OCI-LY3 (cell line): ENCODE measurements at regions not wholly inside any gene's neighbourhood (a gene's known extent, or its start where the extent isn't known, plus 50 kb on each side); places are given as distances from the start of the nearest gene placed in this dataset.

ENCODE experiments used
- H2AFZ ChIP-seq: fragments of 200-600, 300-600 bp; shearing (Covaris generic); 2 replicates; pipeline ENCODE4 v1.6.0; 2014; ENCODE audit warnings: antibody characterized with exemption, low read depth, low read length
- H3K27ac ChIP-seq: fragments of 200-600, 300-600 bp; sonication (generic); 2 replicates; pipeline ENCODE4 v1.5.1; 2014; ENCODE audit warnings: mild to moderate bottlenecking, low read length, moderate library complexity, mixed read lengths
- H3K27me3 ChIP-seq: fragments of 200-600, 300-600 bp; sonication (generic); 2 replicates; pipeline ENCODE4 v1.6.1; 2014; ENCODE audit warnings: low read depth, low read length, mixed read lengths
- H3K36me3 ChIP-seq: fragments of 200-600, 300-600 bp; sonication (generic); replicated peaks from 2 replicates; pipeline ENCODE3; 2014; ENCODE audit warnings: low read depth, low read length, mixed read lengths
- H3K4me1 ChIP-seq: fragments of 300-600, 200-600 bp; sonication (generic); 2 replicates; pipeline ENCODE4 v1.6.1; 2014; ENCODE audit warnings: low read length, mixed read lengths
- H3K4me2 ChIP-seq: fragments of 200-600, 300-600 bp; sonication (generic); 2 replicates; pipeline ENCODE4 v1.6.1; 2014; ENCODE audit warnings: low read length, mixed read lengths
- H3K4me3 ChIP-seq: fragments of 300-600, 200-600 bp; sonication (generic); 2 replicates; pipeline ENCODE4 v1.5.1; 2014; ENCODE audit warnings: antibody characterized with exemption, mild to moderate bottlenecking, low read length, moderate library complexity
- H3K79me2 ChIP-seq: fragments of 300-600, 200-600 bp; shearing (Covaris generic); 2 replicates; pipeline ENCODE4 v1.6.1; 2014; ENCODE audit warnings: mild to moderate bottlenecking, low read length, mixed read lengths
- H3K9ac ChIP-seq: fragments of 300-600, 200-600 bp; shearing (Covaris generic); 2 replicates; pipeline ENCODE4 v1.6.0; 2014; ENCODE audit warnings: mild to moderate bottlenecking, low read length, moderate library complexity
- H3K9me3 ChIP-seq: fragments of 200-600, 300-600 bp; shearing (Covaris generic); 2 replicates; pipeline ENCODE4 v1.6.1; 2014; ENCODE audit warnings: low read length, mixed read lengths; ENCODE audit not compliant: insufficient read depth
- H4K20me1 ChIP-seq: fragments of 200-600, 300-600 bp; sonication (generic); 2 replicates; pipeline ENCODE4 v1.6.1; 2016; ENCODE audit warnings: low read length, mixed read lengths; ENCODE audit not compliant: insufficient read depth
- EZH2phosphoT487 ChIP-seq: fragments of 200-600 bp; shearing (Covaris generic); IDR thresholded peaks from 2 replicates; pipeline ENCODE4 v1.6.1; 2018; ENCODE audit warnings: antibody characterized with exemption, mixed run types, low read depth
- TF ChIP-seq, protein P1 (sequence below): fragments of 200-600, 300-600 bp; sonication (generic); IDR thresholded peaks from 2 replicates; pipeline ENCODE4 v1.5.1; 2014; ENCODE audit warnings: antibody characterized with exemption, low read length, low read depth

DNA sequence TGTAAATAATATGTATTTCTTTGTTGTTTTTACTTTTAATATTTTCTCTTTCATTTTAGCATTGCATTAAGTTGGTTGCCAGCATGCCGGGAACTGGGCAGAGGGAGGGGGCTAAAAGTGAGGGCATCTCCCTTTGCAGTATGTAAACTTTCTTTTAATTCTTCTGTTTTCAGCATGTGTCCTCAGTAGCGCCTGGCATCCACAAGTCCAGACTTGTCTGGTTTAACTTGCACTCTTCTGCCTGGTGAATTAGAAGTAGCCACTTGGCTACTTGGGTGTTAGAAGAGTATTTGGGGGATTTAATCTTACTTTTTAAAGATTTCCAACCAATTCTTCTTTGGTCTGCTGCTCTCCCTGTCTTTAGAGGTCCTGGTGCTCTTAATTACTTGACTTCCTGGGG, 117.2 kb upstream of the SCAF11 start:
- Histone ChIP-seq H3K27me3 (no peaks in the 10 kb centered on the region), H4K20me1 (no peaks in the 10 kb centered on the region), H3K4me1 (peaks cover 49% of the 10 kb centered on the region), H3K9ac (peak overlapping the region; percentile 78), H3K27ac (peak overlapping the region; percentile 97), H3K4me3 (peak overlapping the region; percentile 69), H2AFZ (peak overlapping the region; percentile 43), H3K36me3 (peaks cover 14% of the 10 kb centered on the region), H3K9me3 (peaks cover 9% of the 10 kb centered on the region; the same call in 1 of the 2 replicates), H3K79me2 (no peaks in the 10 kb centered on the region), H3K4me2 (peak overlapping the region; percentile 93)
- TF ChIP-seq EZH2phosphoT487: no peak

DNA sequence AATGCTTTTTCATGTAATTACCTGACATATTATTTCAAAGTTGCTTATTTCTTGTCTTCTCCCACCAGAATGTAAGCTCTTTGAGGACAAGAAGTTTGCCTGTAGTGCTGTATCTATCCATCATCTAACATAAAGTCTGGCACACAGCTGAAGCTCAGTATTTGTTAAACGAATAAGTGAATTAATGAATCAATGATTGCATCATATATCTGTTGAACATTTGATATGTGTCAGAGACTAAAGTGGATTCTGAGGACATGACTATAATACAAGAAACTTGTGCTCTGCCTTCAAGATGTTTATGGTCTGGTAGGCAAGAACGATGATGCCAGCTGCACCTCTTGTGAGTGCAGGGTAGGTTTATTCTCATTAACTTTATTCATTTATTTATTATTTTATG, 115.4 kb upstream of the SCAF11 start:
- Histone ChIP-seq H2AFZ (no peak overlapping the region), H3K4me2 (no peak overlapping the region), H3K27me3 (no peaks in the 10 kb centered on the region), H3K9me3 (no peaks in the 10 kb centered on the region), H3K4me1 (peaks cover 47% of the 10 kb centered on the region), H3K36me3 (no peaks in the 10 kb centered on the region), H4K20me1 (no peaks in the 10 kb centered on the region), H3K9ac (no peak overlapping the region), H3K79me2 (no peaks in the 10 kb centered on the region), H3K4me3 (no peak overlapping the region), H3K27ac (no peak overlapping the region)
- TF ChIP-seq, protein P1, sequence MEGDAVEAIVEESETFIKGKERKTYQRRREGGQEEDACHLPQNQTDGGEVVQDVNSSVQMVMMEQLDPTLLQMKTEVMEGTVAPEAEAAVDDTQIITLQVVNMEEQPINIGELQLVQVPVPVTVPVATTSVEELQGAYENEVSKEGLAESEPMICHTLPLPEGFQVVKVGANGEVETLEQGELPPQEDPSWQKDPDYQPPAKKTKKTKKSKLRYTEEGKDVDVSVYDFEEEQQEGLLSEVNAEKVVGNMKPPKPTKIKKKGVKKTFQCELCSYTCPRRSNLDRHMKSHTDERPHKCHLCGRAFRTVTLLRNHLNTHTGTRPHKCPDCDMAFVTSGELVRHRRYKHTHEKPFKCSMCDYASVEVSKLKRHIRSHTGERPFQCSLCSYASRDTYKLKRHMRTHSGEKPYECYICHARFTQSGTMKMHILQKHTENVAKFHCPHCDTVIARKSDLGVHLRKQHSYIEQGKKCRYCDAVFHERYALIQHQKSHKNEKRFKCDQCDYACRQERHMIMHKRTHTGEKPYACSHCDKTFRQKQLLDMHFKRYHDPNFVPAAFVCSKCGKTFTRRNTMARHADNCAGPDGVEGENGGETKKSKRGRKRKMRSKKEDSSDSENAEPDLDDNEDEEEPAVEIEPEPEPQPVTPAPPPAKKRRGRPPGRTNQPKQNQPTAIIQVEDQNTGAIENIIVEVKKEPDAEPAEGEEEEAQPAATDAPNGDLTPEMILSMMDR: no peak
- TF ChIP-seq EZH2phosphoT487: no peak

DNA sequence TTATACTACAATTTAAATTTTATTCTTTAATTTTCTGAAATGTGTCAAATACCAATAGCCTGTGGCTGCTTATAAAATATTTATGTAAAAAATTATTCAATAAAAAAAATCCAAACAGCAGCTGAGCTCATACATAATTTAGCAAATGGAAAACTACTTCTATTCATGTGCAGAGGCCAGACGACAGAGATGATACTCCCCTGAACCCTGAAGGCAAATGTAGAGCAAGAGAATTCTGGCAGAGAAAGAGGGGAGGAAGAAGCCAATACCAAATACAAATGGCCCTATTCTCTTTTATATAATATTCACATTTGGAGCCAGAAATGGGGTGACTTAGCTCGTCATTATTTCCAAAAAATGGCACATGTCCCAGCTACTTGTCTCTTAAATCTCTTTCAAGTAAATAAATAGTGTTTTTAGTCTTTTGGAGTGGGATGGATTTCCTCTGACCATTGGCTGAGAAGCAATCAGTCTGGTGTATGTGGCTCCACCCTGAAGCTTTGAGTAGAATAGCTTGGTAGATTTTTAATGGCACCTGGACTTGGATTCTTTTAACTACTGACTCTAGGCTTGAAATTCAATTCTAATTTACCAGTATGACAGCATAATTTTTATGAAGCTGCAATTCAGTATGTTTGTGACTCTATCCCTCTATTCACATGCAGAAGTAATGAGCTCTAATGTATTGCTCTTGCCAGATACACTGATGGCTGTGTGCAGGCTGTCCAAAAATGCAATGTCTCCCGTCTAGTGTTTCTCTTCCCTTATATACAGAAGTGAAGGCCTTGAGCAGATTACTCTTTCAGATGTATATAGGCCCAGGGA, 113.4 kb upstream of the SCAF11 start:
- Histone ChIP-seq H3K36me3 (no peaks in the 10 kb centered on the region), H3K9me3 (no peaks in the 10 kb centered on the region), H3K4me1 (peaks cover 28% of the 10 kb centered on the region), H3K9ac (no peak overlapping the region), H4K20me1 (no peaks in the 10 kb centered on the region), H3K27me3 (no peaks in the 10 kb centered on the region), H3K79me2 (no peaks in the 10 kb centered on the region), H2AFZ (no peak overlapping the region), H3K4me3 (no peak overlapping the region), H3K4me2 (no peak overlapping the region), H3K27ac (no peak overlapping the region)
- TF ChIP-seq EZH2phosphoT487: no peak
- TF ChIP-seq, protein P1: no peak

DNA sequence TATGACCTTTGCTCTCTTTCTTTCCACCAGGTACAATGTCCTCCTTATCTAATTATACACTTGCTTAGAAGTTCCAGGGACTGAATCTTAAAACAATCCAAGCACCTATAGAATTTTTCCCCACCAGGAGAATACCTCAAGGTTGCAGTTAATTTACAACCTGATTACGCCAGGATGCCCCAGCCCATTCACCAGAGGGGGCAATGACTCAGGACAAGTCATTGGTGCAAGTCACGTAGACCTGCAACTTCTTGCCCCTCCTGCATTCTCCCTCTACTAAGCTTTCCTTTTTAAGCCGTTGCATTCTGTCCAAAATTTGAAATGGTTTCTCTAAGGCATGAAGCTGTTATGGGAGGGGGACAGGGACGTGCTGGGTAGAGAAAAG, 111.1 kb upstream of the SCAF11 start:
- Histone ChIP-seq H3K9ac (no peak overlapping the region), H3K27me3 (no peaks in the 10 kb centered on the region), H3K9me3 (no peaks in the 10 kb centered on the region), H3K4me2 (no peak overlapping the region), H3K4me3 (no peak overlapping the region), H4K20me1 (no peaks in the 10 kb centered on the region), H3K79me2 (no peaks in the 10 kb centered on the region), H3K36me3 (no peaks in the 10 kb centered on the region), H3K4me1 (peaks cover 8% of the 10 kb centered on the region), H2AFZ (no peak overlapping the region), H3K27ac (no peak overlapping the region)
- TF ChIP-seq EZH2phosphoT487: no peak
- TF ChIP-seq, protein P1: no peak
